Spleen (tissue), 7 donors: ENCODE measurements at regions not wholly inside any gene's neighbourhood (a gene's known extent, or its start where the extent isn't known, plus 50 kb on each side); places are given as distances from the start of the nearest gene placed in this dataset.

Experiments used
- POLR2A ChIP-seq, 3 donors: fragments of 450-650 bp; IDR thresholded peaks; one replicate each; pipeline ENCODE4 v1.5.1; 2017; ENCODE audit warnings: antibody characterized with exemption in 3 of 3, mild to moderate bottlenecking in 1 of 3
- POLR2AphosphoS5 ChIP-seq, 3 donors: sonication (generic); formaldehyde crosslinking; IDR thresholded peaks; one replicate each; pipeline ENCODE4 v1.5.1; 2017; ENCODE audit warnings: antibody characterized with exemption in 3 of 3
- TF ChIP-seq, protein P1 (sequence below), 11 experiments: fragments of 200-600 bp in 7 of 11; fragments of 450-650 bp in 4 of 11; sonication (generic) in 4 of 11; IDR thresholded peaks in 8 of 11; conservative IDR thresholded peaks in 3 of 11; 1 replicate in 7 of 11; 2 replicates in 4 of 11; pipeline versions ENCODE4 v1.4.0 to v1.8.0; 2016 to 2021; ENCODE audit warnings: antibody characterized with exemption in 11 of 11, inconsistent platforms in 4 of 11, mild to moderate bottlenecking in 1 of 11
- donor health status: DM: no; HTN: no; CAD: no; lungs with moderate emphysema.
- donor health status: DM: no; HTN: no; CAD: no.
- donor health status: DM: no; HTN: no; CAD: no.

DNA sequence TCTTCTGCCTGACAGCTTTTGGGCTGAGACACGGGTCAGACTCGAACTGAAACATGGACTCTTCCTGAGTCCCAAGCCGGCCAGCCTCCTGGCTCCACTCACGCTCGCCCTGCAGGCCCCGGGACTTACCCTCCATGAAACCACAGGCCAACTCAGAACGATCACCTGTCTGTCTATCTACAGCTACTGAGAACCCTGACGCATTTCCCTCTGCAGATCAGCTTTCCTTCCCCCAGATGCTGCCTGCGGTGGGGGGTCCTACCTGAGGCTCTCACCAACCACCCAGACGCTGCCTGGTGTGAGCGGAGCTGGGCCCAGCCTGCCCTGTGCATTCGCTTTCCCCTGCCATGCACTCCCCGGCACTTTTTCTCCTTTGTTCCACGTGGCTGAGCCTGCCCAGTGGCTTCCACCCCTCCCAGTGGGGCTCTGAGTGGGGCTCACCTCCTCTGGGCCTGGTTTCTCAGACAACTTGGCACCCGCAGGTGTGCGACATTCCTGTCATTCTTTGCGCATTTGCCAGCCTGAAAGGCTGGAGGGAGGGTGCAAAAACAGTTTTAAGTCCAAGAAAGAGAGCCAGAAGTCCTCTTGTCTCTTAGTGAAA lies 60.2 kb downstream of the PLXNA1 start:
- TF ChIP-seq, protein P1, sequence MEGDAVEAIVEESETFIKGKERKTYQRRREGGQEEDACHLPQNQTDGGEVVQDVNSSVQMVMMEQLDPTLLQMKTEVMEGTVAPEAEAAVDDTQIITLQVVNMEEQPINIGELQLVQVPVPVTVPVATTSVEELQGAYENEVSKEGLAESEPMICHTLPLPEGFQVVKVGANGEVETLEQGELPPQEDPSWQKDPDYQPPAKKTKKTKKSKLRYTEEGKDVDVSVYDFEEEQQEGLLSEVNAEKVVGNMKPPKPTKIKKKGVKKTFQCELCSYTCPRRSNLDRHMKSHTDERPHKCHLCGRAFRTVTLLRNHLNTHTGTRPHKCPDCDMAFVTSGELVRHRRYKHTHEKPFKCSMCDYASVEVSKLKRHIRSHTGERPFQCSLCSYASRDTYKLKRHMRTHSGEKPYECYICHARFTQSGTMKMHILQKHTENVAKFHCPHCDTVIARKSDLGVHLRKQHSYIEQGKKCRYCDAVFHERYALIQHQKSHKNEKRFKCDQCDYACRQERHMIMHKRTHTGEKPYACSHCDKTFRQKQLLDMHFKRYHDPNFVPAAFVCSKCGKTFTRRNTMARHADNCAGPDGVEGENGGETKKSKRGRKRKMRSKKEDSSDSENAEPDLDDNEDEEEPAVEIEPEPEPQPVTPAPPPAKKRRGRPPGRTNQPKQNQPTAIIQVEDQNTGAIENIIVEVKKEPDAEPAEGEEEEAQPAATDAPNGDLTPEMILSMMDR (IDR thresholded peaks at IDR 0.05 in 8 of 11, conservative IDR thresholded peaks at IDR 0.05 in 3 of 11) = no peak
- TF ChIP-seq POLR2A (IDR thresholded peaks at IDR 0.05) (no peak), POLR2AphosphoS5 (IDR thresholded peaks at IDR 0.05) (no peak)
